ENCODE measurements at regions not wholly inside any gene's neighbourhood (a gene's known extent, or its start where the extent isn't known, plus 50 kb on each side); places are given as distances from the start of the nearest gene placed in this dataset.

GRCh38 chr9:106376689-106377088 is 486.3 kb upstream of the ZNF462 start:
- CTCF ChIA-PET, result no interaction called here
- H3K27ac Mint-ChIP-seq, result no peak overlapping the region
- H3K36me3 Mint-ChIP-seq (ENCODE audit: low read depth), result no peaks in the 10 kb centered on the region
- H3K9me3 Mint-ChIP-seq, result no peaks in the 10 kb centered on the region
- H3K27me3 Mint-ChIP-seq, result no peaks in the 10 kb centered on the region
- DNase-seq, result no peak
- POLR2A ChIA-PET, result no interaction called here
- H3K4me1 Mint-ChIP-seq, result no peaks in the 10 kb centered on the region
- H3K4me3 Mint-ChIP-seq, result no peak overlapping the region

- H3K4me1 Mint-ChIP-seq, result no peaks in the 10 kb centered on the region
Observed at GRCh38 chr9:106383072-106383471, 479.9 kb upstream of the ZNF462 start.

GRCh38 chr9:106387965-106388364 is 475.0 kb upstream of the ZNF462 start:
- H3K27me3 Mint-ChIP-seq, result no peaks in the 10 kb centered on the region
- no peaks in the 10 kb centered on the region for H3K36me3 Mint-ChIP-seq (ENCODE audit: low read depth)
- no peak for DNase-seq
- no peaks in the 10 kb centered on the region for H3K4me1 Mint-ChIP-seq
- H3K27ac Mint-ChIP-seq, result no peak overlapping the region
- no peaks in the 10 kb centered on the region for H3K9me3 Mint-ChIP-seq
- POLR2A ChIA-PET, result no interaction called here
- CTCF ChIA-PET, result no interaction called here
- no peak overlapping the region for H3K4me3 Mint-ChIP-seq

More at GRCh38 chr9:106383072-106383471, 479.9 kb upstream of the ZNF462 start:
- no peak overlapping the region for H3K4me3 Mint-ChIP-seq
- CTCF ChIA-PET, result no interaction called here
- no peaks in the 10 kb centered on the region for H3K9me3 Mint-ChIP-seq
- POLR2A ChIA-PET, result no interaction called here
- no peak for DNase-seq
- H3K27me3 Mint-ChIP-seq, result no peaks in the 10 kb centered on the region
- no peaks in the 10 kb centered on the region for H3K36me3 Mint-ChIP-seq (ENCODE audit: low read depth)
- H3K27ac Mint-ChIP-seq, result no peak overlapping the region

- POLR2A ChIA-PET, result no interaction called here
- no peaks in the 10 kb centered on the region for H3K36me3 Mint-ChIP-seq (ENCODE audit: low read depth)
- CTCF ChIA-PET, result no interaction called here
- H3K27ac Mint-ChIP-seq, result no peak overlapping the region
- H3K9me3 Mint-ChIP-seq, result no peaks in the 10 kb centered on the region
- DNase-seq, result no peak
- H3K4me3 Mint-ChIP-seq, result no peak overlapping the region
- H3K4me1 Mint-ChIP-seq, result no peaks in the 10 kb centered on the region
- H3K27me3 Mint-ChIP-seq, result no peaks in the 10 kb centered on the region
Observed at GRCh38 chr9:106393226-106393625, 469.7 kb upstream of the ZNF462 start.

- Mint-ChIP-seq H3K36me3 (ENCODE audit: low read depth) (no peaks in the 10 kb centered on the region), H3K9me3 (no peaks in the 10 kb centered on the region), H3K4me1 (no peaks in the 10 kb centered on the region), H3K27me3 (no peaks in the 10 kb centered on the region), H3K4me3 (no peak overlapping the region), H3K27ac (no peak overlapping the region)
- POLR2A ChIA-PET, result no interaction called here
- no peak for DNase-seq
- CTCF ChIA-PET, result no interaction called here
Observed at GRCh38 chr9:106400170-106400569, 462.8 kb upstream of the ZNF462 start.

GRCh38 chr9:106400950-106401349 is 462.0 kb upstream of the ZNF462 start:
- CTCF ChIA-PET, result no interaction called here
- POLR2A ChIA-PET, result no interaction called here
- Mint-ChIP-seq H3K36me3 (ENCODE audit: low read depth) (no peaks in the 10 kb centered on the region), H3K4me1 (no peaks in the 10 kb centered on the region), H3K9me3 (no peaks in the 10 kb centered on the region), H3K27me3 (no peaks in the 10 kb centered on the region), H3K4me3 (no peak overlapping the region), H3K27ac (no peak overlapping the region)
- no peak for DNase-seq

- Mint-ChIP-seq H3K4me1 (no peaks in the 10 kb centered on the region), H3K27me3 (no peaks in the 10 kb centered on the region), H3K27ac (no peak overlapping the region), H3K36me3 (ENCODE audit: low read depth) (no peaks in the 10 kb centered on the region), H3K4me3 (no peak overlapping the region), H3K9me3 (no peaks in the 10 kb centered on the region)
- no peak for DNase-seq
- POLR2A ChIA-PET, result no interaction called here
- CTCF ChIA-PET, result no interaction called here
Observed at GRCh38 chr9:106403081-106403480, 459.9 kb upstream of the ZNF462 start.

- H3K4me3 Mint-ChIP-seq, result no peak overlapping the region
- no peak overlapping the region for H3K27ac Mint-ChIP-seq
- no peaks in the 10 kb centered on the region for H3K9me3 Mint-ChIP-seq
- POLR2A ChIA-PET, result no interaction called here
- no peaks in the 10 kb centered on the region for H3K4me1 Mint-ChIP-seq
- no peaks in the 10 kb centered on the region for H3K27me3 Mint-ChIP-seq
- CTCF ChIA-PET, result no interaction called here
- H3K36me3 Mint-ChIP-seq (ENCODE audit: low read depth), result no peaks in the 10 kb centered on the region
- DNase-seq, result no peak
Observed at GRCh38 chr9:106404137-106404536, 458.8 kb upstream of the ZNF462 start.

- ChIA-PET POLR2A (no interaction called here), CTCF (no interaction called here)
- no peaks in the 10 kb centered on the region for H3K9me3 Mint-ChIP-seq
- no peak for DNase-seq
- no peaks in the 10 kb centered on the region for H3K36me3 Mint-ChIP-seq (ENCODE audit: low read depth)
- H3K27me3 Mint-ChIP-seq, result no peaks in the 10 kb centered on the region
- H3K4me3 Mint-ChIP-seq, result no peak overlapping the region
- no peaks in the 10 kb centered on the region for H3K4me1 Mint-ChIP-seq
- no peak overlapping the region for H3K27ac Mint-ChIP-seq
Observed at GRCh38 chr9:106405871-106406435, 457.0 kb upstream of the ZNF462 start.

- no peak for DNase-seq
- no peak overlapping the region for H3K4me3 Mint-ChIP-seq
- ChIA-PET CTCF (no interaction called here), POLR2A (no interaction called here)
- no peaks in the 10 kb centered on the region for H3K36me3 Mint-ChIP-seq (ENCODE audit: low read depth)
- no peaks in the 10 kb centered on the region for H3K9me3 Mint-ChIP-seq
- no peak overlapping the region for H3K27ac Mint-ChIP-seq
- no peaks in the 10 kb centered on the region for H3K4me1 Mint-ChIP-seq
- no peaks in the 10 kb centered on the region for H3K27me3 Mint-ChIP-seq
Observed at GRCh38 chr9:106414042-106414441, 448.9 kb upstream of the ZNF462 start.

GRCh38 chr9:106417685-106418084 is 445.3 kb upstream of the ZNF462 start:
- DNase-seq, result no peak
- H3K9me3 Mint-ChIP-seq, result no peaks in the 10 kb centered on the region
- H3K4me3 Mint-ChIP-seq, result no peak overlapping the region
- no peaks in the 10 kb centered on the region for H3K36me3 Mint-ChIP-seq (ENCODE audit: low read depth)
- peaks cover 13% of the 10 kb centered on the region for H3K4me1 Mint-ChIP-seq
- ChIA-PET POLR2A (no interaction called here), CTCF (interaction anchor here (0.6 to 1.0 kb wide), 2 partner anchors 18 to 161 kb away, joined by 3 read pairs; no protein-coding TSS in a partner anchor)
- H3K27me3 Mint-ChIP-seq, result no peaks in the 10 kb centered on the region
- H3K27ac Mint-ChIP-seq, result no peak overlapping the region

GRCh38 chr9:106419829-106420228 is 443.1 kb upstream of the ZNF462 start:
- H3K4me3 Mint-ChIP-seq, result no peak overlapping the region
- H3K36me3 Mint-ChIP-seq (ENCODE audit: low read depth), result no peaks in the 10 kb centered on the region
- ChIA-PET CTCF (no interaction called here), POLR2A (no interaction called here)
- H3K27me3 Mint-ChIP-seq, result no peaks in the 10 kb centered on the region
- peaks cover 13% of the 10 kb centered on the region for H3K4me1 Mint-ChIP-seq
- H3K9me3 Mint-ChIP-seq, result no peaks in the 10 kb centered on the region
- DNase-seq, result no peak
- H3K27ac Mint-ChIP-seq, result no peak overlapping the region

GRCh38 chr9:106420511-106420944 is 442.4 kb upstream of the ZNF462 start:
- Mint-ChIP-seq H3K36me3 (ENCODE audit: low read depth) (no peaks in the 10 kb centered on the region), H3K4me1 (peaks cover 13% of the 10 kb centered on the region), H3K4me3 (no peak overlapping the region), H3K27ac (no peak overlapping the region), H3K27me3 (no peaks in the 10 kb centered on the region), H3K9me3 (peaks cover 3% of the 10 kb centered on the region)
- ChIA-PET CTCF (no interaction called here), POLR2A (no interaction called here)
- no peak for DNase-seq

GRCh38 chr9:106421772-106422171 is 441.2 kb upstream of the ZNF462 start:
- Mint-ChIP-seq H3K27me3 (no peaks in the 10 kb centered on the region), H3K27ac (no peak overlapping the region), H3K9me3 (peaks cover 3% of the 10 kb centered on the region), H3K4me1 (peaks cover 13% of the 10 kb centered on the region), H3K4me3 (no peak overlapping the region), H3K36me3 (ENCODE audit: low read depth) (no peaks in the 10 kb centered on the region)
- POLR2A ChIA-PET, result no interaction called here
- DNase-seq, result no peak
- CTCF ChIA-PET, result no interaction called here

All from activated CD4-positive, alpha-beta T cell treated with anti-CD3 and anti-CD28 coated beads, Interleukin-2, amount 10 ng/mL, durations not matched to agents 7 days and 5 days (primary cell).